ENCODE measurements at regions not wholly inside any gene's neighbourhood (a gene's known extent, or its start where the extent isn't known, plus 50 kb on each side); places are given as distances from the start of the nearest gene placed in this dataset.
"Not testable (repeated sequence)": the region's sequence is repeated elsewhere in the genome, so short reads cannot be mapped to it uniquely, and the experiment has no call there.

- no peaks in the 10 kb centered on the region for H3K27me3 ChIP-seq (ENCODE audit: control insufficient read depth in 1 of 2, insufficient read depth in 1 of 2, low read length in 2 of 2)
- no peak overlapping the region for H2BK12ac ChIP-seq (ENCODE audit: low read length in 2 of 2)
- H3K18ac ChIP-seq (ENCODE audit: low read depth in 1 of 2, low read length in 2 of 2) = no peak overlapping the region
- no peak overlapping the region for H3K27ac ChIP-seq (ENCODE audit: low read length, poor library complexity, severe bottlenecking)
- H3K4me2 ChIP-seq (ENCODE audit: low read length, poor library complexity, severe bottlenecking) = no peak overlapping the region
- H4K91ac ChIP-seq (ENCODE audit: low read length) = no peak overlapping the region
- H3K4ac ChIP-seq (ENCODE audit: low read depth in 1 of 2, low read length in 2 of 2) = no peak overlapping the region
- 80% methylated on average over 3 of the region's 6 CpGs for WGBS
- no peak overlapping the region for H2AFZ ChIP-seq (ENCODE audit: low read depth, low read length)
- H2BK5ac ChIP-seq (ENCODE audit: low read depth, low read length, poor library complexity, severe bottlenecking) = no peak overlapping the region
- no peaks in the 10 kb centered on the region for H3K36me3 ChIP-seq (ENCODE audit: control insufficient read depth in 1 of 2, insufficient read depth in 2 of 2, low read depth in 1 of 2, low read length in 2 of 2)
- H3K79me1 ChIP-seq (replicated peaks; ENCODE audit: low read length, poor library complexity, severe bottlenecking) = no peaks in the 10 kb centered on the region
- no peak overlapping the region for H4K8ac ChIP-seq (ENCODE audit: low read length)
- H2AK5ac ChIP-seq (ENCODE audit: low read length, severe bottlenecking) = no peak overlapping the region
- no peaks in the 10 kb centered on the region for H3K9me3 ChIP-seq (ENCODE audit: control insufficient read depth, low read length)
- no peak overlapping the region for H3K23ac ChIP-seq (ENCODE audit: low read length in 2 of 2)
- no peak overlapping the region for H3K9ac ChIP-seq (ENCODE audit: low read length)
- H3K14ac ChIP-seq (ENCODE audit: low read length in 2 of 2) = no peak overlapping the region
- H3K4me1 ChIP-seq (ENCODE audit: control insufficient read depth, insufficient read depth, low read depth, low read length) = no peaks in the 10 kb centered on the region
- no peak for DNase-seq
- no peak overlapping the region for H2BK120ac ChIP-seq (ENCODE audit: low read depth, low read length)
- no peak overlapping the region for H3K4me3 ChIP-seq (ENCODE audit: insufficient read depth in 1 of 2, low read depth in 1 of 2, low read length in 2 of 2)
- H2BK15ac ChIP-seq (ENCODE audit: low read depth, poor library complexity, severe bottlenecking) = no peak overlapping the region
These were observed 113.0 kb upstream of the PBX1 start for GRCh38 chr1:164446020-164446419.

- no peak overlapping the region for H3K4me3 ChIP-seq (ENCODE audit: insufficient read depth in 1 of 2, low read depth in 1 of 2, low read length in 2 of 2)
- no peaks in the 10 kb centered on the region for H3K4me1 ChIP-seq (ENCODE audit: control insufficient read depth, insufficient read depth, low read depth, low read length)
- H3K14ac ChIP-seq (ENCODE audit: low read length in 2 of 2) = no peak overlapping the region
- H3K9ac ChIP-seq (ENCODE audit: low read length) = no peak overlapping the region
- no peak overlapping the region for H2BK120ac ChIP-seq (ENCODE audit: low read depth, low read length)
- H3K18ac ChIP-seq (ENCODE audit: low read depth in 1 of 2, low read length in 2 of 2) = no peak overlapping the region
- no peak overlapping the region for H2AK5ac ChIP-seq (ENCODE audit: low read length, severe bottlenecking)
- no peak overlapping the region for H4K91ac ChIP-seq (ENCODE audit: low read length)
- H3K23ac ChIP-seq (ENCODE audit: low read length in 2 of 2) = no peak overlapping the region
- H2BK15ac ChIP-seq (ENCODE audit: low read depth, poor library complexity, severe bottlenecking) = no peak overlapping the region
- H3K27ac ChIP-seq (ENCODE audit: low read length, poor library complexity, severe bottlenecking) = no peak overlapping the region
- H3K4me2 ChIP-seq (ENCODE audit: low read length, poor library complexity, severe bottlenecking) = no peak overlapping the region
- no peak for DNase-seq
- no peak overlapping the region for H2BK12ac ChIP-seq (ENCODE audit: low read length in 2 of 2)
- peaks cover 4% of the 10 kb centered on the region for H3K9me3 ChIP-seq (ENCODE audit: control insufficient read depth, low read length)
- H4K8ac ChIP-seq (ENCODE audit: low read length) = no peak overlapping the region
- H3K36me3 ChIP-seq (ENCODE audit: control insufficient read depth in 1 of 2, insufficient read depth in 2 of 2, low read depth in 1 of 2, low read length in 2 of 2) = no peaks in the 10 kb centered on the region
- no peaks in the 10 kb centered on the region for H3K27me3 ChIP-seq (ENCODE audit: control insufficient read depth in 1 of 2, insufficient read depth in 1 of 2, low read length in 2 of 2)
- no peak overlapping the region for H2AFZ ChIP-seq (ENCODE audit: low read depth, low read length)
- no peak overlapping the region for H3K4ac ChIP-seq (ENCODE audit: low read depth in 1 of 2, low read length in 2 of 2)
- H3K79me1 ChIP-seq (replicated peaks; ENCODE audit: low read length, poor library complexity, severe bottlenecking) = no peaks in the 10 kb centered on the region
- WGBS = 89% methylated on average over 1 of the region's 1 CpG
- H2BK5ac ChIP-seq (ENCODE audit: low read depth, low read length, poor library complexity, severe bottlenecking) = no peak overlapping the region
These were observed 106.4 kb upstream of the PBX1 start for GRCh38 chr1:164452549-164452948.

- H2BK5ac ChIP-seq (ENCODE audit: low read depth, low read length, poor library complexity, severe bottlenecking) = no peak overlapping the region
- no peak overlapping the region for H3K4ac ChIP-seq (ENCODE audit: low read depth in 1 of 2, low read length in 2 of 2)
- no peak overlapping the region for H3K18ac ChIP-seq (ENCODE audit: low read depth in 1 of 2, low read length in 2 of 2)
- DNase-seq = no peak
- H3K4me2 ChIP-seq (ENCODE audit: low read length, poor library complexity, severe bottlenecking) = no peak overlapping the region
- no peak overlapping the region for H3K14ac ChIP-seq (ENCODE audit: low read length in 2 of 2)
- no peak overlapping the region for H2BK120ac ChIP-seq (ENCODE audit: low read depth, low read length)
- no peaks in the 10 kb centered on the region for H3K4me1 ChIP-seq (ENCODE audit: control insufficient read depth, insufficient read depth, low read depth, low read length)
- H3K36me3 ChIP-seq (ENCODE audit: control insufficient read depth in 1 of 2, insufficient read depth in 2 of 2, low read depth in 1 of 2, low read length in 2 of 2) = no peaks in the 10 kb centered on the region
- no peaks in the 10 kb centered on the region for H3K27me3 ChIP-seq (ENCODE audit: control insufficient read depth in 1 of 2, insufficient read depth in 1 of 2, low read length in 2 of 2)
- H4K91ac ChIP-seq (ENCODE audit: low read length) = no peak overlapping the region
- no CpG with 5 or more reads among the region's 1 CpG for WGBS
- H4K8ac ChIP-seq (ENCODE audit: low read length) = no peak overlapping the region
- no peak overlapping the region for H2BK12ac ChIP-seq (ENCODE audit: low read length in 2 of 2)
- H3K9me3 ChIP-seq (ENCODE audit: control insufficient read depth, low read length) = peaks cover 4% of the 10 kb centered on the region
- no peak overlapping the region for H3K23ac ChIP-seq (ENCODE audit: low read length in 2 of 2)
- H2BK15ac ChIP-seq (ENCODE audit: low read depth, poor library complexity, severe bottlenecking) = no peak overlapping the region
- no peak overlapping the region for H2AFZ ChIP-seq (ENCODE audit: low read depth, low read length)
- H3K9ac ChIP-seq (ENCODE audit: low read length) = no peak overlapping the region
- H3K79me1 ChIP-seq (replicated peaks; ENCODE audit: low read length, poor library complexity, severe bottlenecking) = no peaks in the 10 kb centered on the region
- no peak overlapping the region for H2AK5ac ChIP-seq (ENCODE audit: low read length, severe bottlenecking)
- no peak overlapping the region for H3K4me3 ChIP-seq (ENCODE audit: insufficient read depth in 1 of 2, low read depth in 1 of 2, low read length in 2 of 2)
- H3K27ac ChIP-seq (ENCODE audit: low read length, poor library complexity, severe bottlenecking) = no peak overlapping the region
These were observed 102.7 kb upstream of the PBX1 start for GRCh38 chr1:164456272-164456671.

- H3K23ac ChIP-seq (ENCODE audit: low read length in 2 of 2); H2BK5ac ChIP-seq (ENCODE audit: low read depth, low read length, poor library complexity, severe bottlenecking); H3K14ac ChIP-seq (ENCODE audit: low read length in 2 of 2); H2BK120ac ChIP-seq (ENCODE audit: low read depth, low read length); H3K79me1 ChIP-seq (replicated peaks; ENCODE audit: low read length, poor library complexity, severe bottlenecking); H3K36me3 ChIP-seq (ENCODE audit: control insufficient read depth in 1 of 2, insufficient read depth in 2 of 2, low read depth in 1 of 2, low read length in 2 of 2); H3K27ac ChIP-seq (ENCODE audit: low read length, poor library complexity, severe bottlenecking); H3K4me1 ChIP-seq (ENCODE audit: control insufficient read depth, insufficient read depth, low read depth, low read length); H2BK15ac ChIP-seq (ENCODE audit: low read depth, poor library complexity, severe bottlenecking); H2AK5ac ChIP-seq (ENCODE audit: low read length, severe bottlenecking); H3K27me3 ChIP-seq (ENCODE audit: control insufficient read depth in 1 of 2, insufficient read depth in 1 of 2, low read length in 2 of 2); DNase-seq; H3K4ac ChIP-seq (ENCODE audit: low read depth in 1 of 2, low read length in 2 of 2); H3K9me3 ChIP-seq (ENCODE audit: control insufficient read depth, low read length); H3K4me2 ChIP-seq (ENCODE audit: low read length, poor library complexity, severe bottlenecking); H4K8ac ChIP-seq (ENCODE audit: low read length); H3K18ac ChIP-seq (ENCODE audit: low read depth in 1 of 2, low read length in 2 of 2); H3K4me3 ChIP-seq (ENCODE audit: insufficient read depth in 1 of 2, low read depth in 1 of 2, low read length in 2 of 2); H2BK12ac ChIP-seq (ENCODE audit: low read length in 2 of 2); H2AFZ ChIP-seq (ENCODE audit: low read depth, low read length); H3K9ac ChIP-seq (ENCODE audit: low read length); H4K91ac ChIP-seq (ENCODE audit: low read length): not testable (repeated sequence)
- 97% methylated on average over 24 of the region's 25 CpGs for WGBS
These were observed 99.8 kb upstream of the PBX1 start for GRCh38 chr1:164459176-164459575.

All from mesenchymal stem cell (in vitro differentiated cells and primary cell).